Endothelial cell of umbilical vein (primary cell): ENCODE measurements at regions not wholly inside any gene's neighbourhood (a gene's known extent, or its start where the extent isn't known, plus 50 kb on each side); places are given as distances from the start of the nearest gene placed in this dataset.

ENCODE experiments used
- BruUV-seq: library from RNA; stranded (reverse); fragments of 400-500 nt; replicated peaks from 2 replicates; lab custom pipeline; 2021; lab: Mats Ljungman, UMichigan
- CTCF ChIA-PET: fragments of 300-600, 350-600 bp; sonication (Branson Sonifier 250); formaldehyde crosslinking; loops from one replicate; lab custom pipeline; 2021; ENCODE audit warnings: antibody characterized with exemption, inconsistent platforms; lab: Charles Lee
- POLR2A ChIA-PET: fragments of 300-600, 350-600 bp; sonication (Branson Sonifier 250); formaldehyde crosslinking; loops from one replicate; lab custom pipeline; 2021; ENCODE audit warnings: antibody characterized with exemption, inconsistent platforms; lab: Charles Lee
- DNase-seq: peaks from one replicate; pipeline ENCODE4 v3.0.0-alpha.2; 2011; ENCODE audit warnings: low read depth, low spot score
- FAIRE-seq: peaks from 2 replicates; lab custom pipeline; 2011; peaks lifted over from hg19 to GRCh38; lab: Jason Lieb, UNC
- H2AFZ ChIP-seq: 2 replicates; pipeline ENCODE4 v1.6.0; 2012; ENCODE audit warnings: low read depth, low read length, control low read depth, inconsistent platforms
- H3K27ac ChIP-seq: 2 replicates; pipeline ENCODE4 v1.5.1; 2011; ENCODE audit warnings: low read depth, mild to moderate bottlenecking, control low read depth, low read length, moderate library complexity; ENCODE audit not compliant: insufficient read depth
- H3K27me3 ChIP-seq, 2 experiments: 2 replicates each; pipeline versions ENCODE4 v1.6.0 to v1.6.1; 2011; ENCODE audit warnings: low read length in 2 of 2, mixed read lengths in 1 of 2; ENCODE audit not compliant: control insufficient read depth in 2 of 2, insufficient read depth in 2 of 2
- H3K36me3 ChIP-seq, 2 experiments: 2 replicates in 1 of 2; 3 replicates in 1 of 2; pipeline ENCODE4 v1.5.1; 2011; ENCODE audit warnings: low read length in 2 of 2, mild to moderate bottlenecking in 1 of 2, moderate library complexity in 1 of 2; ENCODE audit not compliant: control insufficient read depth in 2 of 2, insufficient read depth in 2 of 2; ENCODE audit errors: extremely low read depth in 1 of 2
- H3K4me1 ChIP-seq: 3 replicates; pipeline ENCODE4 v1.5.1; 2011; ENCODE audit warnings: mild to moderate bottlenecking, low read length; ENCODE audit not compliant: control insufficient read depth, insufficient read depth; ENCODE audit errors: extremely low read depth
- H3K4me2 ChIP-seq: 2 replicates; pipeline ENCODE4 v1.6.1; 2011; ENCODE audit warnings: low read length, control low read depth, mixed read lengths; ENCODE audit not compliant: insufficient read depth
- H3K4me3 ChIP-seq, 3 experiments: fragments of 200-600 bp in 1 of 3; sonication (generic), shearing (Covaris generic) in 1 of 3; replicated peaks in 1 of 3; 2 replicates each; pipeline ENCODE4 v1.5.1; 2011 to 2016; ENCODE audit warnings: control low read depth in 3 of 3, low read length in 3 of 3, mild to moderate bottlenecking in 2 of 3, inconsistent platforms in 1 of 3, low read depth in 1 of 3, moderate library complexity in 1 of 3; ENCODE audit not compliant: insufficient read depth in 1 of 3
- H3K79me2 ChIP-seq: 2 replicates; pipeline ENCODE4 v1.6.0; 2012; ENCODE audit warnings: low read length, inconsistent platforms; ENCODE audit not compliant: control insufficient read depth, insufficient read depth
- H3K9ac ChIP-seq: replicated peaks from 2 replicates; pipeline ENCODE3; 2011; ENCODE audit warnings: low read length, control low read depth; ENCODE audit not compliant: insufficient read depth; ENCODE audit errors: extremely low read depth
- H3K9me1 ChIP-seq: replicated peaks from 3 replicates; pipeline ENCODE4 v1.6.0; 2011; ENCODE audit warnings: mild to moderate bottlenecking, low read length; ENCODE audit not compliant: control insufficient read depth, insufficient read depth; ENCODE audit errors: extremely low read depth
- H3K9me3 ChIP-seq: replicated peaks from 2 replicates; pipeline ENCODE4 v1.5.1; 2012; ENCODE audit warnings: low read length, inconsistent platforms; ENCODE audit not compliant: control insufficient read depth, insufficient read depth
- H4K20me1 ChIP-seq: replicated peaks from 2 replicates; pipeline ENCODE3; 2011; ENCODE audit warnings: mild to moderate bottlenecking, low read length; ENCODE audit not compliant: control insufficient read depth, insufficient read depth; ENCODE audit errors: extremely low read depth
- EZH2 ChIP-seq: IDR thresholded peaks from 2 replicates; pipeline ENCODE4 v1.6.1; 2012; ENCODE audit warnings: borderline replicate concordance, low read depth, mild to moderate bottlenecking, moderate library complexity, low read length, inconsistent platforms; ENCODE audit not compliant: severe bottlenecking
- FOS ChIP-seq: IDR thresholded peaks from 2 replicates; pipeline ENCODE4 v1.6.1; 2011; ENCODE audit warnings: mild to moderate bottlenecking, low read length, moderate library complexity, borderline replicate concordance; ENCODE audit not compliant: insufficient read depth
- GATA2 ChIP-seq: IDR thresholded peaks from 2 replicates; pipeline ENCODE4 v1.7.0; 2011; ENCODE audit warnings: low read depth, mild to moderate bottlenecking, moderate library complexity, mixed read lengths, low read length; ENCODE audit not compliant: insufficient read length, insufficient read depth
- JUN ChIP-seq: IDR thresholded peaks from 2 replicates; pipeline ENCODE4 v1.6.1; 2011; ENCODE audit warnings: borderline replicate concordance, low read depth; ENCODE audit not compliant: insufficient read length, insufficient read depth
- MYC ChIP-seq: IDR thresholded peaks from one replicate; pipeline ENCODE4 v1.6.1; 2011; ENCODE audit warnings: mild to moderate bottlenecking, low read depth, low read length
- POLR2A ChIP-seq: IDR thresholded peaks from 2 replicates; pipeline ENCODE4 v1.6.1; 2012; ENCODE audit warnings: low read depth, mild to moderate bottlenecking, control low read depth, low read length
- POLR2AphosphoS5 ChIP-seq: IDR thresholded peaks from 2 replicates; pipeline ENCODE4 v1.6.1; 2012; ENCODE audit warnings: low read depth, mild to moderate bottlenecking, control low read depth, low read length, moderate library complexity; ENCODE audit not compliant: insufficient read depth
- dilution Hi-C: fragments of 300-500 bp; cut with MboI; formaldehyde crosslinking; loops from one replicate; pipeline ENCODE4 v1.15.0; 2019; ENCODE audit warnings: low sequenced_read_pairs; ENCODE audit not compliant: extremely low pct_ligation_motif_present
- intact Hi-C: fragments of 100-400 bp; cut with micrococcal nuclease; formaldehyde crosslinking; loops from one replicate; pipeline ENCODE4 v1.10.0; 2022
- TF ChIP-seq, protein P1 (sequence below), 2 donors: IDR thresholded peaks; 1 replicate in 1 of 2; 2 replicates in 1 of 2; pipeline ENCODE4 v1.5.1; 2011; ENCODE audit warnings: low read length in 2 of 2, mild to moderate bottlenecking in 2 of 2, moderate library complexity in 2 of 2, control low read depth in 1 of 2, inconsistent platforms in 1 of 2, low read depth in 1 of 2; ENCODE audit not compliant: insufficient read depth in 1 of 2; ENCODE audit errors: extremely low read depth in 1 of 2
- TF ChIP-seq, protein P2 (sequence below): IDR thresholded peaks from 2 replicates; pipeline ENCODE4 v1.6.1; 2011; ENCODE audit not compliant: insufficient read depth, insufficient read length

DNA sequence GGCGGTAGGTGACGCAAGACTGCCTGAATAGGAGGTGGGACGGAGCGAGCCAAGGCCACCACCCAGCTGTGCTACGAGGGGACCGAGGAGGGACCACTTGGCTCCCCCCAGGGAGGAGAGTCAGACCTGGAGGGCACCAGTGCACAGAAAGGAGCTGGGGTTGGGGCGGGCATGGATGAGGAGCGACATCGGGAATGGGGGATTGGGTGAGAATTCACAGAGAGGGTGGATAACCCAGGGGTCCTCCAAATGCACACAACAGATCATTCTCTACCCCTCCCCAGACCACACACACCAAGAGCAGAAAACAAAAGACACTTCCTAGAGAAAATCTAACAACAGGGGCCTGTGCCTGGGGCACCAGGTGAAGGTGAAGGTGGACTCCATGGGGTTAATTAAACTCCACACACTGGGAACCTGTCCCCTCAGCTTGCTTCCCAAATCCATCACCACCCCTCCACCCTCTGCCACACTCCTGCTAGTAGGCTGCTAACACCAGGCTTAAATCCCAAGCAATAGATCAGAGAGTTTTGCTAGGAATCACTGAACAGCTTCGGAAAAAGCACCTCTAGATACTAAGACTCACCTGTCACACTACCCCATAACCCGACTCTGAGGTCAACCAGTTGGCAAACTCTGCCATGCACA lies 274.6 kb downstream of the EIPR1 start:
- Histone ChIP-seq H3K36me3 (no peaks in the 10 kb centered on the region), H3K4me1 (no peaks in the 10 kb centered on the region), H3K4me2 (no peak overlapping the region), H3K79me2 (no peaks in the 10 kb centered on the region), H3K27ac (no peak overlapping the region), H3K9me1 (no peaks in the 10 kb centered on the region), H3K9me3 (no peaks in the 10 kb centered on the region), H3K27me3 (no peaks in the 10 kb centered on the region), H3K9ac (no peak overlapping the region), H3K4me3 (no peak overlapping the region), H4K20me1 (no peaks in the 10 kb centered on the region), H2AFZ (no peak overlapping the region)
- dilution Hi-C loops, result no loop called here
- FAIRE-seq (no peak), DNase-seq (no peak)
- POLR2A ChIA-PET, result no interaction called here
- BruUV-seq, result no TSS peak
- CTCF ChIA-PET, result no interaction called here
- intact Hi-C loops, result no loop called here
- TF ChIP-seq, protein P1, sequence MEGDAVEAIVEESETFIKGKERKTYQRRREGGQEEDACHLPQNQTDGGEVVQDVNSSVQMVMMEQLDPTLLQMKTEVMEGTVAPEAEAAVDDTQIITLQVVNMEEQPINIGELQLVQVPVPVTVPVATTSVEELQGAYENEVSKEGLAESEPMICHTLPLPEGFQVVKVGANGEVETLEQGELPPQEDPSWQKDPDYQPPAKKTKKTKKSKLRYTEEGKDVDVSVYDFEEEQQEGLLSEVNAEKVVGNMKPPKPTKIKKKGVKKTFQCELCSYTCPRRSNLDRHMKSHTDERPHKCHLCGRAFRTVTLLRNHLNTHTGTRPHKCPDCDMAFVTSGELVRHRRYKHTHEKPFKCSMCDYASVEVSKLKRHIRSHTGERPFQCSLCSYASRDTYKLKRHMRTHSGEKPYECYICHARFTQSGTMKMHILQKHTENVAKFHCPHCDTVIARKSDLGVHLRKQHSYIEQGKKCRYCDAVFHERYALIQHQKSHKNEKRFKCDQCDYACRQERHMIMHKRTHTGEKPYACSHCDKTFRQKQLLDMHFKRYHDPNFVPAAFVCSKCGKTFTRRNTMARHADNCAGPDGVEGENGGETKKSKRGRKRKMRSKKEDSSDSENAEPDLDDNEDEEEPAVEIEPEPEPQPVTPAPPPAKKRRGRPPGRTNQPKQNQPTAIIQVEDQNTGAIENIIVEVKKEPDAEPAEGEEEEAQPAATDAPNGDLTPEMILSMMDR (IDR thresholded peaks at IDR 0.05; ENCODE audit: extremely low read depth in 1 of 2, insufficient read depth in 1 of 2, low read depth in 1 of 2, low read length in 2 of 2), result no peak
- TF ChIP-seq EZH2 (no peak), GATA2 (no peak), JUN (no peak), POLR2AphosphoS5 (no peak), FOS (no peak), MYC (no peak), POLR2A (no peak)
- TF ChIP-seq, protein P2, sequence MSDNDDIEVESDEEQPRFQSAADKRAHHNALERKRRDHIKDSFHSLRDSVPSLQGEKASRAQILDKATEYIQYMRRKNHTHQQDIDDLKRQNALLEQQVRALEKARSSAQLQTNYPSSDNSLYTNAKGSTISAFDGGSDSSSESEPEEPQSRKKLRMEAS, result no peak
